A673 (cell line): ENCODE measurements at regions not wholly inside any gene's neighbourhood (a gene's known extent, or its start where the extent isn't known, plus 50 kb on each side); places are given as distances from the start of the nearest gene placed in this dataset.

Source experiments
- BruUV-seq: library from RNA; stranded (reverse); fragments of 400-500 nt; replicated peaks from 2 replicates; lab custom pipeline; 2021; lab: Mats Ljungman, UMichigan
- CTCF ChIA-PET: fragments of 300-600 bp; sonication (Branson Sonifier 250); formaldehyde crosslinking; loops from one replicate; lab custom pipeline; 2022; ENCODE audit warnings: antibody characterized with exemption; lab: Charles Lee
- POLR2A ChIA-PET: fragments of 300-600 bp; sonication (Branson Sonifier 250); formaldehyde crosslinking; loops from one replicate; lab custom pipeline; 2022; ENCODE audit warnings: antibody characterized with exemption; ENCODE audit not compliant: low non-redundant PET; lab: Charles Lee
- DNase-seq: peaks from one replicate; pipeline ENCODE4 v3.0.0-alpha.2; 2015; ENCODE audit warnings: low spot score
- H3K27ac ChIP-seq: fragments of 200-600 bp; sonication (generic); 2 replicates; pipeline ENCODE4 v1.5.1; 2016; ENCODE audit warnings: mixed run types, low read depth, mild to moderate bottlenecking, mixed read lengths, antibody characterized with exemption, low read length; ENCODE audit not compliant: poor library complexity, severe bottlenecking
- H3K27me3 ChIP-seq: fragments of 200-600 bp; sonication (generic); replicated peaks from 2 replicates; pipeline ENCODE4 v1.6.1; 2017; ENCODE audit warnings: mixed run types, low read depth, mild to moderate bottlenecking, mixed read lengths, antibody characterized with exemption, low read length; ENCODE audit not compliant: insufficient read depth, poor library complexity
- H3K36me3 ChIP-seq: fragments of 200-600 bp; sonication (generic); 2 replicates; pipeline ENCODE4 v1.6.1; 2016; ENCODE audit warnings: mixed run types, mild to moderate bottlenecking, mixed read lengths, antibody characterized with exemption, low read length; ENCODE audit not compliant: insufficient read depth, poor library complexity, severe bottlenecking
- H3K4me1 ChIP-seq: fragments of 200-600 bp; sonication (generic); 2 replicates; pipeline ENCODE4 v1.6.1; 2017; ENCODE audit warnings: mixed run types, mild to moderate bottlenecking, mixed read lengths, antibody characterized with exemption, low read length; ENCODE audit not compliant: insufficient read depth, poor library complexity, severe bottlenecking
- H3K4me3 ChIP-seq: fragments of 200-600 bp; sonication (generic); 2 replicates; pipeline ENCODE4 v1.5.1; 2016; ENCODE audit warnings: low read depth, mixed run types, mild to moderate bottlenecking, mixed read lengths, low read length; ENCODE audit not compliant: poor library complexity, severe bottlenecking
- H3K9me3 ChIP-seq: fragments of 200-600 bp; sonication (generic); 2 replicates; pipeline ENCODE4 v1.6.1; 2016; ENCODE audit warnings: mixed run types, low read depth, mild to moderate bottlenecking, mixed read lengths, antibody characterized with exemption, low read length; ENCODE audit not compliant: poor library complexity, severe bottlenecking
- CTCF ChIP-seq: fragments of 300-800, 200-600 bp; sonication (generic); conservative IDR thresholded peaks from 2 replicates; pipeline ENCODE4 v1.5.1; 2017; ENCODE audit warnings: low read depth, mild to moderate bottlenecking, antibody characterized with exemption, low read length, moderate library complexity, mixed read lengths
- EZH2 ChIP-seq: fragments of 200-600 bp; sonication (generic); IDR thresholded peaks from 2 replicates; pipeline ENCODE4 v1.6.1; 2017; ENCODE audit warnings: borderline replicate concordance, low read depth, mild to moderate bottlenecking, mixed read lengths, antibody characterized with exemption, low read length; ENCODE audit not compliant: poor library complexity, severe bottlenecking
- intact Hi-C: fragments of 100-400 bp; cut with micrococcal nuclease; formaldehyde crosslinking; loops from one replicate; pipeline ENCODE4 v1.10.0; 2022; ENCODE audit not compliant: unreplicated experiment

DNA sequence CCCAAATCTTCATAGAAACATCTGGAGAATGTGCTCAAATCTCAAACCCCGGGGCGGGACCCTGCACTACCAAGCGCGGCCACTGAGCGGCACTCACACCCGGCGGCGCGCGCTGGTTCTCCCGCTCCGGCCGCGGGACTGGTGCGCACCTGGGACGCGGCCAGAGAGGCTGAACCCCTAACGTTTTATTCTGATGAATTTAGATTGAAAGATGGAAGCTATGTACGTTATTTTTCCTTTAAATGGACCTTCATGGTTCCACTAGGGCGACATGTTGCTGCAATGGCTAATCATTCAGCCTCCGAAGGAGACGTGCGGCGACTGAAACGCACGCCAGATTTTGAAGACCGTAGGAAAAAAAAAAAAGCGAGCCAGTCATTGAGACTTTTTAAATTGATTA is 107.0 kb upstream of the INSIG1 start:
- ChIA-PET CTCF (interaction anchor here (0.5 kb wide), 1 partner anchor 81 kb away, joined by 6 read pairs; no protein-coding TSS in a partner anchor), POLR2A (no interaction called here)
- BruUV-seq = no TSS peak
- Histone ChIP-seq H3K27me3 (peaks cover 49% of the 10 kb centered on the region), H3K36me3 (no peaks in the 10 kb centered on the region), H3K4me3 (no peak overlapping the region), H3K4me1 (no peaks in the 10 kb centered on the region), H3K27ac (no peak overlapping the region), H3K9me3 (peaks cover 5% of the 10 kb centered on the region)
- TF ChIP-seq CTCF (peak; percentile 87), EZH2 (no peak)
- intact Hi-C loops = loop anchor here (1.0 kb wide), 1 partner anchor 155 kb away; no protein-coding TSS in a partner anchor
- peak; percentile 49 for DNase-seq

DNA sequence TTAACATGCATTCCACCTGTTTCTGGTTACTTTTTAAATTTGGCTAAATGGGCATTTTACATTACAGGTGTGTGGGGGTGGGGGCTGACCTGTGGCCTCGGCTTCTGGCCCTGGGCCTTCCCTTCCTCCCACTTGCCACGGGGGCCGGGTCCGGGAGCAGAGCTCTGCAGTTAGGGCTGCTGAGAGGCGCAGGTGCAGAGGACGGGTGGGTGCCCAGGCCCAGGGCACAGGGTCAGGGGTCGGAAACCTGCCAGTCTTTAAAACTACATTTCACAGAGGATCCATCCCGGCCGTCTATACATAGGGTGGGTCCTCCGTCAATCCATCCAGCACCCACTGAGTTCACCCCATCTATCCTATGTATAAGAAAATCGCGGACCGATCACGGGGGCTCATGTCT is 106.5 kb upstream of the INSIG1 start:
- Histone ChIP-seq H3K27ac (no peak overlapping the region), H3K36me3 (no peaks in the 10 kb centered on the region), H3K9me3 (peaks cover under 1% of the 10 kb centered on the region), H3K4me1 (no peaks in the 10 kb centered on the region), H3K4me3 (no peak overlapping the region), H3K27me3 (peaks cover 53% of the 10 kb centered on the region)
- POLR2A ChIA-PET = no interaction called here
- CTCF ChIA-PET = no interaction called here
- intact Hi-C loops = no loop called here
- BruUV-seq = no TSS peak
- TF ChIP-seq CTCF (no peak), EZH2 (no peak)
- DNase-seq = no peak

DNA sequence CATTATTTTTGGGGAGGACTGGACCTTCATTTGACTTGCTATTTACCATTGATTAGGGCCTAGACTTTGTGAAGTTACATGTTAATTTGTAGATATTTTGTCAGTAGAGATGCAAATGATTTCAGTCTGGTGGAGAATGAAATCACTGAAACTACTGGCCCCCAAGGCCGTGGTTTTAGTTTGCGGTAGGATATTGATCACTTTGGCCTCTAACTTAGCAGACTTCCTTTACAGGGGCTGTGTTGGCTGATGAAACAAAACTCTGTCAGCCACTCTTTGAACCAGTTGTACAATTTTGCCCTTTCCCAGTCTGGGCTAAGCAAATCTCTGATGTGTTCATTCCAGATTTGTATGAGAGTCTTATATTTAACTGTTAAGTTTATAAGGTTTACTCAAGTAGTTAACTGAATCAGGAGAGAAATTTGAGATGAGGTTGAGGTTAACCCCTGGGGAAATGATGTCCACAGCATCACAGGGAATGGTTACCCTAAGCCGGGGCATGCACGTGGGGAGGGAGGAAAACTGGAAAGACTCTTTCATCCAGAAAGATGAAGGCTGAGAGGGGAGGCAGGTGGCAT is 105.7 kb upstream of the INSIG1 start:
- intact Hi-C loops = no loop called here
- ChIA-PET CTCF (interaction anchor here (0.5 kb wide), 1 partner anchor 153 kb away, joined by 3 read pairs; no protein-coding TSS in a partner anchor), POLR2A (no interaction called here)
- H3K36me3 ChIP-seq = no peaks in the 10 kb centered on the region
- no peaks in the 10 kb centered on the region for H3K4me1 ChIP-seq
- TF ChIP-seq EZH2 = no peak
- no peak for TF ChIP-seq CTCF
- no peak for DNase-seq
- peaks cover 55% of the 10 kb centered on the region for H3K27me3 ChIP-seq
- H3K27ac ChIP-seq = no peak overlapping the region
- no TSS peak for BruUV-seq
- H3K4me3 ChIP-seq = no peak overlapping the region
- H3K9me3 ChIP-seq = peaks cover 6% of the 10 kb centered on the region
